Neural crest cell (in vitro differentiated cells): ENCODE measurements at regions not wholly inside any gene's neighbourhood (a gene's known extent, or its start where the extent isn't known, plus 50 kb on each side); places are given as distances from the start of the nearest gene placed in this dataset.

Source experiments
- DNase-seq: peaks from one replicate; pipeline ENCODE4 v3.0.0; 2021; ENCODE audit warnings: low read depth, mixed read lengths, low spot score
- H3K27ac Mint-ChIP-seq: one replicate; pipeline ENCODE4 v1.8.0; 2021; ENCODE audit warnings: mild to moderate bottlenecking, mixed read lengths; ENCODE audit not compliant: unreplicated experiment
- H3K27me3 Mint-ChIP-seq: 2 replicates; pipeline ENCODE4 v1.8.0; 2021; ENCODE audit warnings: low read depth, mild to moderate bottlenecking, mixed read lengths
- H3K36me3 Mint-ChIP-seq: 2 replicates; pipeline ENCODE4 v1.8.0; 2021; ENCODE audit warnings: low read depth, mild to moderate bottlenecking, mixed read lengths
- H3K4me1 Mint-ChIP-seq: 2 replicates; pipeline ENCODE4 v1.8.0; 2021; ENCODE audit warnings: mixed read lengths
- H3K4me3 Mint-ChIP-seq: one replicate; pipeline ENCODE4 v1.8.0; 2021; ENCODE audit warnings: mild to moderate bottlenecking, mixed read lengths
- H3K9me3 Mint-ChIP-seq: 2 replicates; pipeline ENCODE4 v1.8.0; 2021; ENCODE audit warnings: mixed read lengths
- TF ChIP-seq, protein P1 (sequence below): fragments of 200-600 bp; sonication (generic); conservative IDR thresholded peaks from 2 replicates; pipeline ENCODE4 v1.5.0; 2021; ENCODE audit warnings: antibody characterized with exemption, mild to moderate bottlenecking

DNA sequence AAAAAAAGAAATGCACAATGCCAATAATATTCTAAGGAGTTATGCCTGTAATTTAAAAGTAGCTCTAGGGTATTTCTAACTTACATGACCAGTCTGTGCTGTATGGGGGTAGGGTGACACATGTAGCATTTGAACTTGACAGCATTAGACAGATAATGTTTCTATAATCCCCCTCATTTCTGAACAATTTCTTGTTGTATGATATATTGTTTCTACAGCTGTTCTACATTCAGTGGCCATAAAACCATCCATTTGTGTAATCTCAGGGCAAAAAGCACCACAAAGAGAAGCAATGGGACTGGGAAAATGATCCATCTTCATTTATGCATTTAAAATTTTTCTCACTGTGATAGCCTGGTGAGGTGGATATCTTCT, 767.8 kb downstream of the TFAP2A start:
- Mint-ChIP-seq H3K4me3 (no peak overlapping the region), H3K27me3 (no peaks in the 10 kb centered on the region), H3K27ac (no peak overlapping the region), H3K36me3 (no peaks in the 10 kb centered on the region), H3K4me1 (no peaks in the 10 kb centered on the region), H3K9me3 (no peaks in the 10 kb centered on the region)
- no peak for DNase-seq
- TF ChIP-seq, protein P1, sequence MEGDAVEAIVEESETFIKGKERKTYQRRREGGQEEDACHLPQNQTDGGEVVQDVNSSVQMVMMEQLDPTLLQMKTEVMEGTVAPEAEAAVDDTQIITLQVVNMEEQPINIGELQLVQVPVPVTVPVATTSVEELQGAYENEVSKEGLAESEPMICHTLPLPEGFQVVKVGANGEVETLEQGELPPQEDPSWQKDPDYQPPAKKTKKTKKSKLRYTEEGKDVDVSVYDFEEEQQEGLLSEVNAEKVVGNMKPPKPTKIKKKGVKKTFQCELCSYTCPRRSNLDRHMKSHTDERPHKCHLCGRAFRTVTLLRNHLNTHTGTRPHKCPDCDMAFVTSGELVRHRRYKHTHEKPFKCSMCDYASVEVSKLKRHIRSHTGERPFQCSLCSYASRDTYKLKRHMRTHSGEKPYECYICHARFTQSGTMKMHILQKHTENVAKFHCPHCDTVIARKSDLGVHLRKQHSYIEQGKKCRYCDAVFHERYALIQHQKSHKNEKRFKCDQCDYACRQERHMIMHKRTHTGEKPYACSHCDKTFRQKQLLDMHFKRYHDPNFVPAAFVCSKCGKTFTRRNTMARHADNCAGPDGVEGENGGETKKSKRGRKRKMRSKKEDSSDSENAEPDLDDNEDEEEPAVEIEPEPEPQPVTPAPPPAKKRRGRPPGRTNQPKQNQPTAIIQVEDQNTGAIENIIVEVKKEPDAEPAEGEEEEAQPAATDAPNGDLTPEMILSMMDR: no peak

DNA sequence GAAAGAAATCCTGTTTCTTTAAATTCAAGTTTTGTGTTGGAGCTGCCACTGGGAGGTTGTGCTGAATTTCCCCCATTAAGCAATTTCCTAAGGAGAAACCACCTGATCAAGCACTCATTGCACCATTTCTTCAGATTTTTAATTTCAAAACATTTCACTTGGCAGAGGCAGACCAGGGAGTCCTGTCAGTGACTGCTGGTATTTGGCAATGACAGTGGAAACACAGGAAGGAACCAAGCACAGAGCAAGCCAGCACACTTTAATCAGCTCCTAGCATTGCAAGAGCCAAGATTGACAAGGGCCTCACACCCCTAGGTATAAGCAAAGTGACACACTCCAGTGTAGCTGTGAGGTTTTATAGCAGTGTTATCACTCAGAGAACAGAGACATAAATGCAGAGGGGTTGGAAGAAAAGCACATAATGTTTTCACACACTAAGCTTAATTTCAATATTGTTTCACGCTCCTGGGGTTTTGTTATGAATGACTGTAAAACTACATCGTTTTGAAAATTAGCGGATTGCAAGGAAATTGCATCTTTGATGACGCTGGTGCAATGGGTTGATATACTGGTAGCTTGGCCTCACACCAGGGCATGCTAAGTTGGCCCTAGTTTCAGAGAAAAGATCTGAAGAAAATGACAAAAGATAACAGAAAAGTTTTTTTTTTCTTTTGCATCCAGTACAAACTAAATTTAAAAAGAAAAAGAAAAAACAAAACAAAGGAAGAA, 768.4 kb downstream of the TFAP2A start:
- H3K9me3 Mint-ChIP-seq: no peaks in the 10 kb centered on the region
- H3K36me3 Mint-ChIP-seq: no peaks in the 10 kb centered on the region
- H3K4me3 Mint-ChIP-seq: no peak overlapping the region
- no peak for DNase-seq
- TF ChIP-seq, protein P1: no peak
- H3K27me3 Mint-ChIP-seq: no peaks in the 10 kb centered on the region
- H3K27ac Mint-ChIP-seq: no peak overlapping the region
- H3K4me1 Mint-ChIP-seq: no peaks in the 10 kb centered on the region

DNA sequence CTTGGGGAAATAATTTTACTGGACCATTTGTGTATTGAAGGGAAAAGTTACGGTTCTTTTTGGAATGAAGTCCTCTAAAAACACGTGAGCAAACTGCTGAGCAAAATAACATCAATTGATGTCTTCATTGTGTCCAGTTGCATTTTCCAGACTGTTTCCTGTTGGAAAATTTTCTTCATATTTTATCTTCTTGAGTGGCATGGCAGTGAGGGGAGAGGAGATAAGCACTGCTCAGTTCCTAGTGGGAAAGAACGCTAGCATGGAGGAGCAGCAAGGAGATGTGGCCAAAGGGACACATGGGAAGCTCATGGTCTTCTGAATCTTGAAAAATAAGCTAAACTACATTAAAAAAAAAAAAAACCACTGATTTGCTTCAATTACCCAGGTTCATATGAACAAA, 776.0 kb downstream of the TFAP2A start:
- DNase-seq: no peak
- Mint-ChIP-seq H3K27me3 (no peaks in the 10 kb centered on the region), H3K4me3 (no peak overlapping the region), H3K36me3 (no peaks in the 10 kb centered on the region), H3K27ac (no peak overlapping the region), H3K4me1 (no peaks in the 10 kb centered on the region), H3K9me3 (no peaks in the 10 kb centered on the region)
- TF ChIP-seq, protein P1: no peak

- Mint-ChIP-seq H3K4me3 (no peak overlapping the region), H3K9me3 (peaks cover 13% of the 10 kb centered on the region), H3K36me3 (peaks cover 6% of the 10 kb centered on the region), H3K27me3 (no peaks in the 10 kb centered on the region), H3K4me1 (no peaks in the 10 kb centered on the region), H3K27ac (no peak overlapping the region)
- no peak for DNase-seq
- TF ChIP-seq, protein P1: no peak
Measured at GRCh38 chr6:9634776-9635175, 780.1 kb downstream of the TFAP2A start.

GRCh38 chr6:9632026-9632425, 782.8 kb downstream of the TFAP2A start:
- DNase-seq: no peak
- H3K27ac Mint-ChIP-seq: no peak overlapping the region
- no peak overlapping the region for H3K4me3 Mint-ChIP-seq
- H3K4me1 Mint-ChIP-seq: no peaks in the 10 kb centered on the region
- H3K9me3 Mint-ChIP-seq: peaks cover 20% of the 10 kb centered on the region
- TF ChIP-seq, protein P1: no peak
- peaks cover 10% of the 10 kb centered on the region for H3K36me3 Mint-ChIP-seq
- no peaks in the 10 kb centered on the region for H3K27me3 Mint-ChIP-seq
